ENCODE measurements at regions not wholly inside any gene's neighbourhood (a gene's known extent, or its start where the extent isn't known, plus 50 kb on each side); places are given as distances from the start of the nearest gene placed in this dataset.

- TF ChIP-seq CTCF (conservative IDR thresholded peaks at IDR 0.05; ENCODE audit: low read depth in 2 of 2) (no peak), POLR2AphosphoS5 (IDR thresholded peaks at IDR 0.05; ENCODE audit: low read depth) (no peak), EZH2phosphoT487 (IDR thresholded peaks at IDR 0.05; ENCODE audit: unreplicated experiment) (no peak), EZH2 (IDR thresholded peaks at IDR 0.05; ENCODE audit: low read depth, unreplicated experiment) (no peak), JUNB (IDR thresholded peaks at IDR 0.05; ENCODE audit: unreplicated experiment) (no peak), REST (IDR thresholded peaks at IDR 0.05; ENCODE audit: unreplicated experiment) (no peak), ZNF114 (CRISPR knock-in tag; IDR thresholded peaks at IDR 0.05) (no peak), CREB1 (CRISPR knock-in tag; IDR thresholded peaks at IDR 0.05; ENCODE audit: low read depth) (no peak)
Measured at GRCh38 chr20:39211060-39211748, 249.1 kb downstream of the DHX35 start.
